HG03039 (cell line): ENCODE measurements at regions not wholly inside any gene's neighbourhood (a gene's known extent, or its start where the extent isn't known, plus 50 kb on each side); places are given as distances from the start of the nearest gene placed in this dataset.
"Not testable (repeated sequence)": the region's sequence is repeated elsewhere in the genome, so short reads cannot be mapped to it uniquely, and the experiment has no call there.

Experiments used
- ATAC-seq: cut with Tn5 transposase; IDR thresholded peaks from one replicate; pipeline ENCODE4 v1.9.1; 2021; ENCODE audit warnings: mild to moderate bottlenecking, moderate library complexity; ENCODE audit not compliant: unreplicated experiment

DNA sequence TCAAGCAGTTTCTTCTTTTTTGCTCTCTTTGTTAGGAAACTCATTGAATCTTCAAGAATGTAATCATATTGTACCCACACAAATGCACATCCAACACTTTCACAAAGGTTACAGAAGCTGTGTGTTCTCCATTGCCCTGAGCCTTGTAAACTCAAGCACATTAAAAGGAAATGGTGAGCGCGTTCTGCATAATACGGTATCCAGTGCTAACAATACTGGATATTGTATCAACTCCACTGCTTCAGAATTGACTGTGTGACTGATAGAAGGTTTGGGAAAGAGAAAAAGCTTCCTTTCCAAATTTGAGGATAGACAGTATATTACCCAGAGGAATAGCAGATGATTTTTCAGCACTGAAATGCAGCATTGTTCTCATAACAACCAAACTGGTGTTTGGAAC, 268.9 kb upstream of the RBMS3 start:
- ATAC-seq = no peak

DNA sequence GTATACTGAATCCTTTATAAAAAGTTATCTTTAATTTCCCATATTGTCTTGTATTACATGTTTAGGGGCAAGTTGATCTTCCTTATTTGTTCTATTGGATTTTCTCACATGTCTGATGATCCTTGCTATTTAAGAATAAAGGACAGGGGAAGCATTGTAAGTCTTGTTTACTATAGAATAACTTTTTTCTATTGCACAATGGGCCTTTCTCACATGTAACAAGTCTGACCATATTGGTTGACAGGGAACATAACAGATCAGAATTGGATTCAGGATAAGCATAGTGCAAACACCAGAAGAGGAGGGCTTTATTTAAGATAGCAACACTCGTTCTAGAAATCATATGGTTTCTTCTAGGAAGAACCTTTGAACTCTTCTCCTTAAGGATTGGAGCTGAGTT, 257.9 kb upstream of the RBMS3 start:
- ATAC-seq = no peak

DNA sequence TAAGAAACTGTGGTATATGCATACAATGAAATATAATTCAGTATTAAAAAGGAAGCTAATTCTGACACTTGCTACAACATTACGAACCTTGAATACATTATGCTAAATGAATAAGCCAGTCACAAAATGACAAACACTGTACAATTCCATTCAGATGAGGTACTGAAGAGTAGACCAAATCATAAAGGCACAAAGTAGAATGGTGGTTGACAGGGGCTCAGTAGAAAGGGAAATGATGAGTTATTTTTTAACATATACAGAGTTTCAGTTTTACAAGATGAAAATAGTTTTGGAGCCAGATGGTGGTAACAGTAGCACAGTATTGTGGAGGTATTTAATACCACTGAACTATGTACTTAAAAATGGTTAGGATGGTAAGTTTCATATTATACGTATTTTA, 254.6 kb upstream of the RBMS3 start:
- ATAC-seq = peak; percentile 95

- no peak for ATAC-seq
Measured at GRCh38 chr3:29026959-29027358, 253.9 kb upstream of the RBMS3 start.

DNA sequence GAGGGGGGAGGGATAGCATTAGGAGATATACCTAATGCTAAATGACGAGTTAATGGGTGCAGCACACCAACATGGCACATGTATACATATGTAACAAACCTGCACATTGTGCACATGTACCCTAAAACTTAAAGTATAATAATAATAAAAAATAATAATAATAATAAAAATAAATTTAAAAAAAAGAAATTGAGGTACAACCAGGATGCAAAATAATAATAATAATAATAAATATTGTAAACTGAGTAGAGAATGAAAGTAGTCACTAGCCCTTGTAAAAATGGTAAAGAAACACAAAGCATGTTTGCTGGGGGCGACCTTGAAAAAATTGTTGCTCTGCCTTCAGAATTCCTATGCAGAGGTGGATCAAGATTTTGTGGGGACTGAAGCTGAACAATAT, 249.7 kb upstream of the RBMS3 start:
- not testable (repeated sequence) for ATAC-seq

- no peak for ATAC-seq
Measured at GRCh38 chr3:29033511-29033910, 247.4 kb upstream of the RBMS3 start.

GRCh38 chr3:29050155-29050554, 230.7 kb upstream of the RBMS3 start:
- ATAC-seq = no peak

DNA sequence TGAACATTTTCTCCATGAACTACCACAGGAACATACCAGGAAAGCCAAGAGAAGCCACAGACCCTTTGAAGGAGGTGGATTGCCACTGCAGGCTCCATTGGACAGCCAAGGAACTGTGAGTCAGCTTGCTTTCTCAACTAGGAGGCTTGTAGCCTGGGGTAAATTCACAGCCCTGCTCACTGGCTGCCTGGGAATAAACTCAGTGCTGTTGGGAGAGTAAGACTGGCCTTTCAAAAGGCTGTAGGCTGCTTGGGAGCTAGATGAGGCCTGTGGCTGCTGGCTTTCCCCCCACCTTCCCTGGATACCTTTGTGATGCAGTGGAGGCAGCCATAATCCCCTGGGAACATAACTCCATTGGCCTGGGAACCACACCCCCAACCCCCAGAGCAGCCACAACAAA, 223.5 kb upstream of the RBMS3 start:
- no peak for ATAC-seq

DNA sequence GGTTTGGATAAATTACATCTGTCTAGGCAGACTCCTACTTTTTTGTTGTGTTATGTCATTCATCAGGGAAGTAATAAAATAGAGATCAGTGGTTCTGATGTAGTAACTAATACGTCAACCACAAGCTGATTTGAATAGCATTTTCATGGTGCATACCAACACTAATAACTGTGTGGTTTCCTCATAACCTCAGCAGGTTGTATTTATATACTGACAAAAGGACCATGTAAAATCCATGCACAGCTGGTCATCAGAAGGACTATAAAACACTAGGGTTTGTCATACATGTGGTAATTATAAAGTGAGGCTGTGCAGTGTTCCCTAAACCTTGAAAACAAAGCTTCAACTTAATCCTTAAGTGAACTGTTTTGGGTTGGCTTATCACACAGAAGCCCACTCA, 216.8 kb upstream of the RBMS3 start:
- ATAC-seq = no peak

GRCh38 chr3:29065211-29065785, 215.6 kb upstream of the RBMS3 start:
- no peak for ATAC-seq

GRCh38 chr3:29067007-29067406, 213.9 kb upstream of the RBMS3 start:
- no peak for ATAC-seq

GRCh38 chr3:29070959-29071634, 209.8 kb upstream of the RBMS3 start:
- ATAC-seq = no peak

- ATAC-seq = no peak
Measured at GRCh38 chr3:29072611-29073010, 208.3 kb upstream of the RBMS3 start.

DNA sequence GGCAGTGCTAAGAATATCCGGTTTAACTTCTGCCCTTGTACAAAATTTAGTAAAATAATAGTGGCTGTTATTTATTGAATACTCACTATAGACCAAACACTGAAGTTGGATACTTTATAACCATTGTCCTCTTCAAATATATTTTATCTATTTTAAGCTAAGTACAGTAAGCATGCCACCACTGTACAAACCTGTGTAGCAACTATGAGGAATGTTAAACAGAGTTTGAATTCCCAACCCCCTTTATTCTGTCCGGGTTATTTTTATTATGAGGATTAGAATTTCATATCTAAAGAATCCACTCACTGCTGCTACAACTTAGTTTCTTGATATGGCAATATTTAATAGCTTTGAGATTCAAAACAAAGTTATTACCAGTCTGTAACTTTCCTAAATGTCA, 203.5 kb upstream of the RBMS3 start:
- no peak for ATAC-seq

GRCh38 chr3:29079358-29079757, 201.5 kb upstream of the RBMS3 start:
- no peak for ATAC-seq

DNA sequence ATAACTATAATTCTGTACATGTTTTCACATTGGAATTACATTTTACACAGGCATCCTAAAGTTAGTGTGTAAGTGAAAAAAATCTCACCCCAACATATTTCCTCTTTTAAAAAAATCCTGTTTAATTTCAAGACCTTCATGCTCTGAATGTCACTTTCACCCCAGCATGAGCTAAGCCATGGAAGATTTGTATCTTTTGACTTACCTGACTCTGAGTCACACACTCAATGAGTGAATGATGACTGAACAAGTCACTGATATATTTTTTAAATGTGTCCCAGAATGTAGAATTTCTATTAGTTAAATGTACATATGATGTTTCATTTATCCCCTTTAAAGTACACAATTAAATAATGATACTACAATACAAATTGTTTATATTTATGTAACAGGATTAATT, 199.9 kb upstream of the RBMS3 start:
- no peak for ATAC-seq

- no peak for ATAC-seq
Measured at GRCh38 chr3:29083081-29083480, 197.8 kb upstream of the RBMS3 start.

- ATAC-seq = no peak
Measured at GRCh38 chr3:29083676-29084075, 197.2 kb upstream of the RBMS3 start.

- ATAC-seq = no peak
Measured at GRCh38 chr3:29088579-29088978, 192.3 kb upstream of the RBMS3 start.

DNA sequence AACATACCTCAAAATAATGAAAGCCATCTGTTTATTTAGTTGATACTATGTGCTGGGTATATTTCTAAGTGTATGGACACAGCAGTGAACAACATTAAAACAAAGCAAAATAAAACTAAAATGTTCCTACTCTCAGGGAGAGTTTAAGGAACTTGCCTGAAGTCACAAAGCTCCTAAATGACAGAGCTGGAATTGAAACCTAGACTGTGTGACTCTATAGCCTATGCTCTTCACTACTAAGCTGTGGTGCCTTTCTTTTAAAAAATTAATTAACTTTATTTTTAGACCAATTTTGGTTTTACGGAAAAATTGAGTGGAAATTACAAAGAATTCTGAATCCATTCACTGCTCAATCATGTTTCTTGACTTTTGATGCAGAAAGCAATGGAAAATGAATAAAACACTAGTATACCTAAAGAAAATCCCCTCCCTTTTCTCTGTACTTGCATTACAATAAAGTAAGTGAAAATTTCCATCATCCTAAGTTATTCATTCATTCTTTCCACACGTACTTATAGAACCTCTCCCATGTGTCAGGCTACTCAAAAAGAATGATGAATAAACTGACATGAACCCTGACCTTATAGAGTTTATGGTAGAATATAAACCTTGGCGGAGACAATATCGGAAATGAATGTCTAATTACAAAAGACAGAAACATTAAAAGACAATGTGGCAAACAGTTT, 189.8 kb upstream of the RBMS3 start:
- ATAC-seq = no peak

DNA sequence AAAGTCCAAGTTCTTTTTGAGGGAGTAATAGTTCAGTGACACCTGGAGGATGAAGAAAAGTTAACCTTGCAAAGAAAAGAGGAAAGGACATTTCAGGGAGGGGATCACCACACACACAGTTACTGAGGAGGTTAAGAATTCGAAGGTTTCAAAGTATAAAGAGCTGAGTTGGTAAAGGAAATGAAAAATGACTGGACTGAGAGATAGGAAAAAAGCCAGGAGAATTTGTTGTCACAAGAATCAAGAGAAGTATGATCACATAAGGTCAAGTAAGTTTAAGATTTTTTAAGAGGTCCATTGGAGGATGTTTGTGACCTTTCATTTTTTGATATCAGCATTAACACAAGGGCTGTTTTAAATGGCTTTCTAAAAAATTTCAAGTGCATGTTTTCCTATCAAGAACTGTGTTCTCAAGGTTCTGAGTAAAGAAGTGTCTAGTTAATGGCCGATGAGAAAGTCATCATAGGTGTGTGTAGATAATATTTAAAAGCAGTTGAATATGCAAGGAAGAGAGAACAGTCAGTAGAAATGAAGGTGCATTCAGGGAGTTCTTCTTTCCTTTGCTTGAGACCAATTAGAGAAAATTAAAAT, 189.2 kb upstream of the RBMS3 start:
- no peak for ATAC-seq

GRCh38 chr3:29092348-29092747, 188.5 kb upstream of the RBMS3 start:
- ATAC-seq = no peak
